Duodenal mucosa (tissue), 2 donors: ENCODE measurements at regions not wholly inside any gene's neighbourhood (a gene's known extent, or its start where the extent isn't known, plus 50 kb on each side); places are given as distances from the start of the nearest gene placed in this dataset.
"Not testable (repeated sequence)": the region's sequence is repeated elsewhere in the genome, so short reads cannot be mapped to it uniquely, and the experiment has no call there.

Source experiments
- H3K27ac ChIP-seq: one replicate; pipeline ENCODE4 v1.7.0; 2013; ENCODE audit warnings: low read depth, low read length
- H3K27me3 ChIP-seq, 2 donors: one replicate each; pipeline ENCODE4 v1.7.0; 2013; ENCODE audit warnings: low read length in 2 of 2, control low read depth in 1 of 2; ENCODE audit not compliant: insufficient read depth in 2 of 2, control insufficient read depth in 1 of 2
- H3K36me3 ChIP-seq, 2 donors: one replicate each; pipeline ENCODE4 v1.7.0; 2013; ENCODE audit warnings: low read length in 2 of 2, control low read depth in 1 of 2; ENCODE audit not compliant: insufficient read depth in 2 of 2, control insufficient read depth in 1 of 2
- H3K4me1 ChIP-seq, 2 donors: one replicate each; pipeline ENCODE4 v1.7.0; 2013; ENCODE audit warnings: low read length in 2 of 2, control low read depth in 1 of 2; ENCODE audit not compliant: insufficient read depth in 2 of 2, control insufficient read depth in 1 of 2
- H3K4me3 ChIP-seq, 2 donors: one replicate each; pipeline ENCODE4 v1.7.0; 2013; ENCODE audit warnings: low read length in 2 of 2, low read depth in 1 of 2
- H3K9ac ChIP-seq, 2 donors: one replicate each; pipeline ENCODE4 v1.7.0; 2013; ENCODE audit warnings: low read length in 2 of 2, low read depth in 1 of 2
- H3K9me3 ChIP-seq, 2 donors: one replicate each; pipeline ENCODE4 v1.7.0; 2013; ENCODE audit warnings: low read length in 2 of 2, control low read depth in 1 of 2; ENCODE audit not compliant: control insufficient read depth in 1 of 2

DNA sequence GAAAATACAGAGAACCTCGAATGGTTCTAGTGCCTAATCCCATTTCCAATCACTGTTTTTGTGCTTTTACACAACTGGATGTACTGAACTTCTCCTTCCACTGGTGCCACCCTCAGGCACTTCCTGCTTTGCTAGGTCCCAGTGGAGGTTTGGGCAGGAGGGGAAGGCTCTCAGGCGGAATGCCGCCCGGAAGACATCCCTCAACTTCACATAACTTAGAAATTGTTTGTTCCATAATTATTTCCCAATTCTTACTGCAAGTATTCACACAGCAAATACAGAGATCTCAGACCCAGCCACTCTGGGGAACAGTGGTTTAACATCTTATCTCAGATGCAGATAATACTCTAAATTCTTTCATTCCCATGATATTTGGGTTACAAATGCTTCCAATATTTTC lies 195.7 kb upstream of the IPO5 start:
- no peak overlapping the region for H3K27ac ChIP-seq

DNA sequence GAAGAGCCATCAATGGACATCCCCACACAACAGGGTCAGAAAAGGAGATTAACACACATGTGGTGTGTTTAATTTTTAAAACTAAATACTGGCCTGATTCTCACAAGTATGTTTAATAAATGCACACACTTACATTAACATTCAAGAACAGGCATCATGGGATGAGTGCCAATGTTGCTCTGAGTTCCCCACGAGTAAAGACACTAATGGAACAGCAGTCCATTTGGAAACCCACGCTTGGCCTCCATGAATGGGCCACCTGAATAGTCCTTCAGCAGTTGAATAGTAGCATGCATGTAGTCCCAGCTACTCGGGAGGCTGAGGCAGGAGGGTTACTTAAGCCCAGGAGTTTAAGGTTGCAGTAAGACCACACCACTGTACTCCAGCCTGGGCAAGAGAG lies 195.2 kb upstream of the IPO5 start:
- no peaks in the 10 kb centered on the region for H3K36me3 ChIP-seq
- no peak overlapping the region for H3K4me3 ChIP-seq
- H3K9ac ChIP-seq, result no peak overlapping the region
- no peaks in the 10 kb centered on the region for H3K4me1 ChIP-seq
- no peaks in the 10 kb centered on the region for H3K27me3 ChIP-seq
- H3K27ac ChIP-seq, result no peak overlapping the region
- no peaks in the 10 kb centered on the region for H3K9me3 ChIP-seq

More for the DNA sequence above, 195.7 kb upstream of the IPO5 start:
- H3K27me3 ChIP-seq, result no peaks in the 10 kb centered on the region
- H3K9me3 ChIP-seq, result no peaks in the 10 kb centered on the region
- H3K9ac ChIP-seq, result no peak overlapping the region
- H3K4me1 ChIP-seq, result no peaks in the 10 kb centered on the region
- H3K4me3 ChIP-seq, result no peak overlapping the region
- no peaks in the 10 kb centered on the region for H3K36me3 ChIP-seq

- Histone ChIP-seq H3K9ac (no peak overlapping the region), H3K27me3 (no peaks in the 10 kb centered on the region), H3K36me3 (no peaks in the 10 kb centered on the region), H3K9me3 (no peaks in the 10 kb centered on the region), H3K27ac (no peak overlapping the region), H3K4me1 (no peaks in the 10 kb centered on the region), H3K4me3 (no peak overlapping the region)
Observed at GRCh38 chr13:97761796-97762540, 191.5 kb upstream of the IPO5 start.

DNA sequence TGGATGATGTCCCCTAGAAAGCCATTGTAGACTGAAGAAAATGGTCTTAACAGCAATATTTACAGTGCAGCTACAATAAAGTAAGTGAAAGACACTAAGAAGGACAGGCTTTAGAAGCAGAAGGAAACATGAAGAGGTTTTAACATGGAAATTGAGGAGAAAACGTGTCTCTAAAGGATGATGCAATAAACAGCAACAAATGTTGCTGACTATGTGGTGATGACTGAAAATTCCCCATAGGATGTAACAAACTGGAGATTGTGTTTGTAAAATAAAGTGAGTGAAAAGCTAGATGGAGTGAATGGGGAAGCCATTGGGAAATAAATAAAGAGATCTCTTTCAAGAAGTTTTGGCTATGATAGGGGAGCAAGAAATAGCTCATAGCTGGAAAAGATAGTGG lies 186.7 kb upstream of the IPO5 start:
- H3K36me3 ChIP-seq, result no peaks in the 10 kb centered on the region
- no peak overlapping the region for H3K27ac ChIP-seq
- no peak overlapping the region for H3K4me3 ChIP-seq
- H3K27me3 ChIP-seq, result no peaks in the 10 kb centered on the region
- no peaks in the 10 kb centered on the region for H3K4me1 ChIP-seq
- H3K9me3 ChIP-seq, result no peaks in the 10 kb centered on the region
- H3K9ac ChIP-seq, result no peak overlapping the region

DNA sequence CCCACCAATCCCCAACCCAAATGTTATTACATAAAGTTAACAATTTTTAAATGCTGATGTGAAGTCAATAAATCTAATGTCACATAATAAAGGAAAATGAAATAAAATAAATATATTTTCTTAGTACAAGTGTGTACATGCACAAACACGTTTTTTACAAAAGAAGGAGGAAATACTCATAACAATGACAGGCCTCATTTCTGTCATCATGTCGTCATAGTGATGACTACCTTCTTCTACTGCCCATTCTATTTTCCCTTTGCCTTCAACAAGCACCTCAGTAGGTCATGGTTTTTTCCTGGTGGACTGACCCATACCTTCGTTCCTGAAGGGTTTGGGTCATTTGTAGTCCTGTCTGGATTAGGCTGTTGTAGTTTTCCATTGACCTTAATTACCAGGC lies 185.3 kb upstream of the IPO5 start:
- Histone ChIP-seq H3K27me3 (no peaks in the 10 kb centered on the region), H3K27ac (no peak overlapping the region), H3K9me3 (no peaks in the 10 kb centered on the region), H3K4me3 (no peak overlapping the region), H3K9ac (no peak overlapping the region), H3K4me1 (no peaks in the 10 kb centered on the region), H3K36me3 (no peaks in the 10 kb centered on the region)

DNA sequence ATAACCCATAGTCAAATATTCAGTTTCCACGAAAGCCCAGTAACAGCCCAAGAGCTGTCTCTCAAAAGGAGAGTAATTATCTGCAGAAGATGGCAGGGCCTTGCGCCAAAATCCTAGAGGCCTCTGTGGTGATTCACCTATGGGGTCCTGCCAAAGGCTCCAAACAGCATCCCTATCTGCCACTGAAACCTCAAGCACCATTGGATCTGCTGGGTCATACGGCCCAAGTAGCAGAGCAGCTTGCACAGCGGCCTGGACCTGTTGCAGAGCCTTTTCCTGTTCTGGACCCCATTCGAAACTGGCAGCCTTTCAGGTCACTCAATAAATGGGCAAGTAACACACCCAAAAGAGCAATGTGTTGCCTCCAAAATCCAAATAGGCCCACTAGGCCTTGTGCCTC lies 183.2 kb upstream of the IPO5 start:
- not testable (repeated sequence) for H3K4me1 ChIP-seq, H3K27ac ChIP-seq, H3K4me3 ChIP-seq, H3K36me3 ChIP-seq, H3K27me3 ChIP-seq, H3K9ac ChIP-seq, H3K9me3 ChIP-seq

- not testable (repeated sequence) for H3K9me3 ChIP-seq, H3K4me3 ChIP-seq, H3K9ac ChIP-seq, H3K36me3 ChIP-seq, H3K27me3 ChIP-seq, H3K27ac ChIP-seq, H3K4me1 ChIP-seq
Observed at GRCh38 chr13:97772466-97772865, 181.0 kb upstream of the IPO5 start.

GRCh38 chr13:97774391-97775100 lies 178.9 kb upstream of the IPO5 start:
- H3K36me3 ChIP-seq, H3K27me3 ChIP-seq, H3K27ac ChIP-seq, H3K9me3 ChIP-seq, H3K4me3 ChIP-seq, H3K4me1 ChIP-seq, H3K9ac ChIP-seq: not testable (repeated sequence)

- no peaks in the 10 kb centered on the region for H3K27me3 ChIP-seq
- no peaks in the 10 kb centered on the region for H3K36me3 ChIP-seq
- no peaks in the 10 kb centered on the region for H3K4me1 ChIP-seq
- H3K4me3 ChIP-seq, result no peak overlapping the region
- H3K9ac ChIP-seq, result no peak overlapping the region
- no peak overlapping the region for H3K27ac ChIP-seq
- no peaks in the 10 kb centered on the region for H3K9me3 ChIP-seq
Observed at GRCh38 chr13:97780486-97780885, 173.0 kb upstream of the IPO5 start.

- Histone ChIP-seq H3K9ac (no peak overlapping the region), H3K27me3 (no peaks in the 10 kb centered on the region), H3K4me3 (no peak overlapping the region), H3K27ac (no peak overlapping the region), H3K36me3 (no peaks in the 10 kb centered on the region), H3K4me1 (no peaks in the 10 kb centered on the region), H3K9me3 (no peaks in the 10 kb centered on the region)
Observed at GRCh38 chr13:97781891-97782305, 171.6 kb upstream of the IPO5 start.
